ENCODE measurements at regions not wholly inside any gene's neighbourhood (a gene's known extent, or its start where the extent isn't known, plus 50 kb on each side); places are given as distances from the start of the nearest gene placed in this dataset.

- intact Hi-C loops (cut with micrococcal nuclease; ENCODE audit: unreplicated experiment), result no loop called here
- DNase-seq, result no peak
- H3K4me3 Mint-ChIP-seq (ENCODE audit: unreplicated experiment), result no peak overlapping the region
- Histone ChIP-seq H3K4me3 (ENCODE audit: low read depth, low read length) (no peak overlapping the region), H3K9me3 (no peaks in the 10 kb centered on the region), H3K27me3 (replicated peaks; ENCODE audit: control insufficient read depth, insufficient read depth, low read length) (no peaks in the 10 kb centered on the region), H3K4me1 (no peaks in the 10 kb centered on the region), H3K36me3 (ENCODE audit: control insufficient read depth, insufficient read depth, low read length) (no peaks in the 10 kb centered on the region)
- no TSS peak for BruUV-seq (replicated peaks)
- CTCF ChIA-PET, result no interaction called here
- no peaks in the 10 kb centered on the region for H3K9me3 Mint-ChIP-seq (ENCODE audit: unreplicated experiment)
- no peaks in the 10 kb centered on the region for H3K4me1 Mint-ChIP-seq (ENCODE audit: low read depth, unreplicated experiment)
- POLR2A ChIA-PET, result no interaction called here
- no peak for TF ChIP-seq CTCF (IDR thresholded peaks at IDR 0.05; ENCODE audit: insufficient read depth in 1 of 2, low read depth in 1 of 2, low read length in 1 of 2, severe bottlenecking in 1 of 2, unreplicated experiment in 1 of 2)
- no peaks in the 10 kb centered on the region for H3K36me3 Mint-ChIP-seq (ENCODE audit: insufficient read depth, unreplicated experiment)
- H3K27ac Mint-ChIP-seq (ENCODE audit: unreplicated experiment), result no peak overlapping the region
- no peaks in the 10 kb centered on the region for H3K27me3 Mint-ChIP-seq (ENCODE audit: insufficient read depth, unreplicated experiment)
Measured at GRCh38 chr2:105682401-105682800, 62.3 kb upstream of the NCK2 start.

GRCh38 chr2:105681927-105682326 is 62.8 kb upstream of the NCK2 start:
- CTCF ChIA-PET, result no interaction called here

GRCh38 chr2:105680357-105680756 is 64.4 kb upstream of the NCK2 start:
- H3K9me3 Mint-ChIP-seq (ENCODE audit: unreplicated experiment), result no peaks in the 10 kb centered on the region
- H3K27ac Mint-ChIP-seq (ENCODE audit: unreplicated experiment), result no peak overlapping the region
- H3K4me1 Mint-ChIP-seq (ENCODE audit: low read depth, unreplicated experiment), result no peaks in the 10 kb centered on the region
- Histone ChIP-seq H3K9me3 (no peaks in the 10 kb centered on the region), H3K4me1 (no peaks in the 10 kb centered on the region), H3K27me3 (replicated peaks; ENCODE audit: control insufficient read depth, insufficient read depth, low read length) (no peaks in the 10 kb centered on the region), H3K36me3 (ENCODE audit: control insufficient read depth, insufficient read depth, low read length) (no peaks in the 10 kb centered on the region), H3K4me3 (ENCODE audit: low read depth, low read length) (no peak overlapping the region)
- no peak for DNase-seq
- no peaks in the 10 kb centered on the region for H3K36me3 Mint-ChIP-seq (ENCODE audit: insufficient read depth, unreplicated experiment)
- no peak for TF ChIP-seq CTCF (IDR thresholded peaks at IDR 0.05; ENCODE audit: insufficient read depth in 1 of 2, low read depth in 1 of 2, low read length in 1 of 2, severe bottlenecking in 1 of 2, unreplicated experiment in 1 of 2)
- ChIA-PET POLR2A (no interaction called here), CTCF (no interaction called here)
- no peak overlapping the region for H3K4me3 Mint-ChIP-seq (ENCODE audit: unreplicated experiment)
- no TSS peak for BruUV-seq (replicated peaks)
- no peaks in the 10 kb centered on the region for H3K27me3 Mint-ChIP-seq (ENCODE audit: insufficient read depth, unreplicated experiment)
- intact Hi-C loops (cut with micrococcal nuclease; ENCODE audit: unreplicated experiment), result no loop called here

More at GRCh38 chr2:105681927-105682326, 62.8 kb upstream of the NCK2 start:
- no peak overlapping the region for H3K4me3 ChIP-seq (ENCODE audit: low read depth, low read length)
- TF ChIP-seq CTCF (IDR thresholded peaks at IDR 0.05; ENCODE audit: insufficient read depth in 1 of 2, low read depth in 1 of 2, low read length in 1 of 2, severe bottlenecking in 1 of 2, unreplicated experiment in 1 of 2), result no peak
- H3K9me3 Mint-ChIP-seq (ENCODE audit: unreplicated experiment), result no peaks in the 10 kb centered on the region
- no peak overlapping the region for H3K4me3 Mint-ChIP-seq (ENCODE audit: unreplicated experiment)
- no TSS peak for BruUV-seq (replicated peaks)
- H3K4me1 Mint-ChIP-seq (ENCODE audit: low read depth, unreplicated experiment), result no peaks in the 10 kb centered on the region
- no peaks in the 10 kb centered on the region for H3K9me3 ChIP-seq
- H3K4me1 ChIP-seq, result no peaks in the 10 kb centered on the region
- H3K36me3 Mint-ChIP-seq (ENCODE audit: insufficient read depth, unreplicated experiment), result no peaks in the 10 kb centered on the region
- no peaks in the 10 kb centered on the region for H3K27me3 ChIP-seq (replicated peaks; ENCODE audit: control insufficient read depth, insufficient read depth, low read length)
- H3K36me3 ChIP-seq (ENCODE audit: control insufficient read depth, insufficient read depth, low read length), result no peaks in the 10 kb centered on the region
- intact Hi-C loops (cut with micrococcal nuclease; ENCODE audit: unreplicated experiment), result no loop called here
- H3K27ac Mint-ChIP-seq (ENCODE audit: unreplicated experiment), result no peak overlapping the region
- no peak for DNase-seq
- POLR2A ChIA-PET, result no interaction called here
- H3K27me3 Mint-ChIP-seq (ENCODE audit: insufficient read depth, unreplicated experiment), result no peaks in the 10 kb centered on the region
